ENCODE measurements at regions not wholly inside any gene's neighbourhood (a gene's known extent, or its start where the extent isn't known, plus 50 kb on each side); places are given as distances from the start of the nearest gene placed in this dataset.

GRCh38 chr20:24827603-24828295 is 121.3 kb upstream of the CST7 start:
- TF ChIP-seq POLR2AphosphoS5 (IDR thresholded peaks at IDR 0.05; ENCODE audit: borderline replicate concordance, low read depth, low read length) (no peak), EZH2 (IDR thresholded peaks at IDR 0.05) (no peak), FOXP2 (optimal IDR thresholded peaks at IDR 0.05; ENCODE audit: control extremely low read depth, extremely low read length, insufficient read depth) (no peak)

All from SK-N-MC (cell line).